GOT3 (cell line): ENCODE measurements at regions not wholly inside any gene's neighbourhood (a gene's known extent, or its start where the extent isn't known, plus 50 kb on each side); places are given as distances from the start of the nearest gene placed in this dataset.
"Not testable (repeated sequence)": the region's sequence is repeated elsewhere in the genome, so short reads cannot be mapped to it uniquely, and the experiment has no call there.

ENCODE experiments used
- DNase-seq: peaks from one replicate; lab custom pipeline; 2025; ENCODE audit warnings: mixed read lengths; lab: John Stamatoyannopoulos, UW

DNA sequence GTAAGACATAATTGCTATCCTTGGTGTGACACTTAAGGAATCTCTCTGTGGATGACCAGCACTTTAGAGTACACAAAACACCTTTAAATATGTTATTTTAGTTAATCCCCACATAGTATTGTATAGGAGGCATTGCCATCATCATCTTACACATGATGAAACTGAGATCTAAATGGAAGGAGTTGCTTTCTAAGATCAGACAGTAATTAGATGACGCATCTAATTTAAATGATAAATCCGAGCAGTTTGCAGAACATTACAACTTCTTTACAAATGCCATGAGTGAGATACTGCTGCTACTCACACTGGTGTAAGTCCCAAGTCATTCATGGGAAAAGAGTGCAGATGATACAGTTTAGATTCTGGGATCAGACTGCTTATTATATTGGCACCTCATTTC is 431.9 kb downstream of the MFSD1 start:
- no peak for DNase-seq

DNA sequence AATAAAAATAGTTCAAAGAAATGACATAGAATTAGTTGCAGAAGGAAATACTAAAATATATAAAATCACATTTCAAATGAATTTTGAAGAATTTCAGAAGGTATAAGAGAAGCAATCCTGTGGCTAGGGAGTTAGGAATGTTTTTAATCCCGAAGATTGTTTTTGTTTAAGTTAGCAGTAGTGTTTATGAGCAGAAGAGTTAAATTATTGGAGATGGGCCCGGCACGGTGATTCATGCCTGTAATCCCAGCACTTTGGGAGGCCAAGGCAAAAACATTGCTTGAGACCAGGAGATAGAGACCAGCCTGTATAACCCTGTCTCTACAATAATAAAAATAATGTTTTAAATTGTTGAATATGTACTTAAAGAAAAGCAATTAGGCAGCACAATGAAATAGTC is 432.5 kb downstream of the MFSD1 start:
- DNase-seq, result no peak

DNA sequence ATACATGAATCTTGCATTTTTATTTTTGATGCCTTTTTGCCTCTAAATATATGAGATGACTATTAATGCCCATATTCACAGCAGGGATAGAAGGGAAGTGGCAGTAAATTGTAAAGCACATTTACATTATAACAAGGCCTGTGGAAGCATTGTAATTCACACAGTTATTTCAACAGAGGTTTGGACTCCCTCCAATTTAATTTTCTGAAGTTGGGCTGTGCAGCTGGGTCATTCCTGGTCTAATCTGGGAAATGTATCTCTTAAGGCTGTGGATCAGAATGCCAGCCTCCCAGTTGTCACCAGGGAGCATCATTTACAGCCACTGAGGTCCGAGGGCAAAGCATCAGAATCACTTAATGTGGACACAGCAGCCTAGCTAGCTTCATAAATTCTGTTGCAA is 434.5 kb downstream of the MFSD1 start:
- DNase-seq, result no peak

DNA sequence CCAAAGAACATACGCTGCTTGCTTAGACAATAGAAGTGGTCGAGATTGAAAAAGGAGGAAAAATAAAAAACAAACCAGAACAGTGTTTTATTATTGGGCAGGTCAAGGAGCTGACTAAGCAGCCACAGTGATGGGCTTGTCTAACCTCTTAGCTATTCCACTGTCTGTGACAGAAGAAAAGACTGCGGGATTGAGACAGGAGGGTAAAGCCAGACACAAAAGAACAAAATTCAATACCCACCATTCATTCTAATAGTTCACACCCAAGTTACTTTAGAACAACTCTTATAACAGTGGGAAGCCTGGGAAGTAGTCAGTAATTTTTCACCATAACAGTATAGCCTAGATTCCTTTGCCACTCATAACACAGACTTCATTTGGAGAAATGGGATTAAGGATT is 435.4 kb downstream of the MFSD1 start:
- no peak for DNase-seq

DNA sequence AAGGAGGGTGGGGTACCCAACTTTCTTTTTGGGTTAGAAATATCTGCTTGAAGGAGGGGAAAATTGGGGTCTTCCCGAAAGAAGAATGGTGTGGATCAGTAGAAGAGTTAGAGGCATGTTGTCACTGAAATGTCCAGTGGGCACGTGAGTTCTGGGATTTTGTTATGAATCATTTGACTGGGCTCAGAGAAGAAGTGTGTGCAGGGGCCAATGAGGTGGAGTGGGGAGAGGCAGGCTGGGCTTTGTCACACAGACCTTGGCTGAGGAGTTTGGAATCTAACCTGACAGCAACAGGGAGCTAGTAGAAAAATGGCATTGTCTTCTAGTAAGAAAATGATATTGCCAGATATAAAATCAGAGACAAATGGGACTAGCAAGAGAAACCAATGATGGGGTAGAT is 436.8 kb downstream of the MFSD1 start:
- no peak for DNase-seq

DNA sequence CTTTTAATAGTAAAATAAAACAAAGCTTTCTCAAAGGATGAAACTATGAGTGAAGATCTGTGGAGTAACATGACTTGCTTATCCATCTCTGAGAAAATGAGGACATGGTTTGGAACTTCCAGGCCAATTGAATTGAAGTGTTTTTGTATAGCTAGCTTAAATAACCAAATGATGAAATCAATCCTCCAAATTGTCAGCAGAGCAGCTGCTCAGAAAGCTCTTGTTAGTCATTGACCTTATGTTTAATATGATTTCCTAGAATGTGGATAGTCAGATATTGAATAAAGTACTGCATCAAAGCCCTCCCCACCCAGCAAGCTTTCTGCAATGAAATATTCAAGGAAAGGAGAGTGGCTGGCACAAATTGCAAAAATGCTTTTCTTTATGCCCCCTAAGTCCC is 437.2 kb downstream of the MFSD1 start:
- DNase-seq, result no peak

DNA sequence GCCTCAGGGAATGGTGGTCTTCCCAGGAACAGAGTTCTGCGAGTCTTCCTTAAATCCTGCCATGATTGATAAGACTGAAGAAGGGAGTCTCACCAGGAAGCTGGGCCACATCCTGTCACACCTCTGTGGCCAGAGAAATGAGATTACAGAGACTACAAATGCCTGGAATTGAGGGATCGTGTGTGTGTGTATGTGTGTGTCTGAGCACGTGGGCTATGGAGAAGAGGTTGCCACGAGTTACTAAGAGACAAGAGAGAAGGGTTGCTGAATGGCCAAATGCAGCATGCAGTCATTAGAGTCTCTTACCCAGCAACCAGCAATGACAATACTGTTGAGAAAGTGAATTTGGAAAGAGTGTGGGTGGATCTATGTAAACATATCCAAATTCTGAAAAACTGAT is 443.1 kb downstream of the MFSD1 start:
- no peak for DNase-seq

DNA sequence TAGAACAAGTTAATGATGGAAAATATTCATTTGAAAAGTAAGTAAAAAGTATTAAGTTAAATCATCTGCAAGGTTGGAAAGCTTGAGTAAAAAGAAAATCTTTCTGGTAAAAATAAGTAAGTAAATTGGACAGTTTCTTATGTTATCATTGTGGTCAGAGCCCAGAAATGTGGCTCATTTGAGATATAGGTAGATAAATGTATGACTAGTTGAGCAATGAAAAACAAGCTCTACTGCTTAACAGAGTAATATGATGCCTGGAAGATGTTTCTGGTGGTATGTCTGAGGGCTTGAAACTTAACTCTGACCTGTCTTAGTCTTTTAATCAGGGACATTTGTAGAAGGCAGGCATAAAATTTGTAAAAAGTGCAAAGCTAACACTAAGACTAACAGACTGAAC is 444.0 kb downstream of the MFSD1 start:
- DNase-seq, result no peak

DNA sequence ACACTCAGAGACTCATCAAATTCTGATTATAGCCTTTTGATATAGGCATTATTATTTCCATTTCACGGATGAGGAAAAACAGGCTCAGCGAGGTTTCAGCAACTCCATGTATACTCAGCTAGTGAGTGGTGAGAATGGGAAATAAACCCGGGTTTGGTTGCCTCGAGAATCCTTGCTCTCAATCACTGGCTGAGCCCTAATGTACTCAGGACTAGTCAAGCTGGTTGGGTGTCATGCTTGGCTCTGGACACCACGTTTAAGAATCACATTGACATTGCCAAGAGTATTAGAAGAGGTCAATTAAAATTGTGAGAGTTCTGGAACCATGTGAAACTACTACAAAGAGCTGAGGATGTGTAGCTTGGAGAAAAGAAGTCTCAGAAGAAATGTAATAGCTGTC is 444.5 kb downstream of the MFSD1 start:
- no peak for DNase-seq

DNA sequence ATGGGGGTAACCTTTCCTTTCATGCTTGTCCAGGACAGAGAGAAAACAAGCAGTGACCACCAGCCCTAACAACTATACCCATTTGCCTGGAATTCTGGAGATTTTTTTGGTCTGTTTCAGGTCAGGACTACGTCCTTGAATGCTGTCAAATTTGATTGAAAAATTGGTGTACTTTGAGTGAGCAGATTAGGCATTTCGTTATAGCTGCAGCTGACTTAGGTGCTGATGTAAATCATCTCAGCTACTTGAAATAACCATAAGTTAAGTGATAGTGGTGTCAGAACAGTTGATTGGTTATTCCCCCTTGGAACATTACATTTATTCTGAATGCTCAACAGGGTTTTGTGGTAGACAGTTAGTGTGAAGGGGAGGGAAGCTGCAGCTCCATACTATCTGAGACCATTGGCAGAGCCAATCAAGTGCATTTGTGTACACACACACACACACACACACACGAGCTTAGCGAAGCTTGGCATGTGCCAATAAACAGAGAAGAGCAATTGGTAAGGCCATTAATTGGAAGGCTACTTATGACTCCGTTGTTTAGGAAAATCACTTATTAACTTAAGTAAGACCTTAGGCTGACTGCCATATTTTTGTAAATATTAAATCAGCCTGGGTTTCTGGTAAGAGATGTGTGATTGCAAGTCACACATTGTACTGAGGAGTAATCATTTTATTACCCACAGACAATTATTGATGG is 447.8 kb downstream of the MFSD1 start:
- no peak for DNase-seq

DNA sequence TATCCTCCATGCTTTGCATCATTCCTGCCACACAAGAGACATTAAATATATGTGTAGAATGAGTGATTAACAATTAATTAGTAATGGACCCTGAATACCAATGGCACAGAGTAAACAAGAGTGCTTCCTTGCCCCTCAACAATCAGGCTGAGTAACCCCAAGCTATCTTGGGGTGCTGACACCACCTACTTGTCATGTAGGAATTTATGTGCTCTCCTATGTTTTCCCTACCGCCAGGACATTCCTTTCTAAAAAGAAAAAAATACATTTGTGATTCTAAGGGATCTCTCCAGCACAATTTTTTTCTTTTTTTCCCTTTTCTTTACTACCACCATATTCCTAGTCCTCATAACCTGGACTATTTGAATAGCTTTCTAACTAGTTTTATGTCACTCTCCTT is 449.1 kb downstream of the MFSD1 start:
- no peak for DNase-seq

DNA sequence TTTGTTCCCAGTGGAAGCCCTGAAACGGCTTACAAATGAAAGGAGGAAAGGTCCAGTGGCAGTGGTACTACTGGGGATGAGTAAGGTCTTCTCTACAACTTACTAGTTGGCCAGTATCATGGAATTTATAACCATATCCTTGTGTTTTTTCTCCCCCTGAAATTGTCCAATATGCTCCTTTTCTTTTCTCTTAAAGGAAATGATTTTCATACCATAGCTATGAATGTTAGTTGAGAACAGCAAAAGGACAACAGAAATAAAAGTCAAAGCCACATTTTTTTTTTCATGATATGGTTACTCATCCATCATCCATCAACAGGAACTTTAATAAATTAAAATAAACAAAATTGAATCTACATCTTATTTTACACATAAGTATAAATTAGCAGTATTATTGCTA is 450.4 kb downstream of the MFSD1 start:
- no peak for DNase-seq

DNA sequence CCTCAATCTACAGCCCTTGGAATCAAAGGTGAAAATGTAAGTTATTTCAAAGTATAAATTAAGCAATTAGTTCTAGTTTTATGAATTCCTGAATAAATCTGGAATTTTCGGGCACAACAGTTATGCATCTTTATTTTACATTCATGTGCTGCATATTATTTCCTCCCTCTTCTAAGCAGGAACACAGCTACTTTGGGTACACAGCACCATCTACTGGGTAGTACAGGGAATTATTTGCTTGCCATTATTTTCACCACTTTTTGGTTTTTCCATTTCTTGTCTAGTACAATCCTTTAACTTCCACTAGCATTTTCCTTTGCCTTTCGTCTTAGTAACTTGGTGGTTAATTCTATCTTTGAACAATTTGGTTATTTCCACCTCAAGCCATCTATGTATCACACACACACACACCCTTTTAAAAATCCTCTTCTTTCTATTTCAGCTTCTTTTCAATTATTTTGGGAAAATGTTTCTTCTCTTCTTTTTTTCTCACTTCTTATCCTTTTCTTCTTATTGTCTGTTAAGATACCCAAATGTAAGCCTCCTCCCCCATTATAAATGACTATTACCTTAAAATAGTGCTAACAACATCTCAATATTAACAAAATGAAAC is 451.0 kb downstream of the MFSD1 start:
- no peak for DNase-seq

DNA sequence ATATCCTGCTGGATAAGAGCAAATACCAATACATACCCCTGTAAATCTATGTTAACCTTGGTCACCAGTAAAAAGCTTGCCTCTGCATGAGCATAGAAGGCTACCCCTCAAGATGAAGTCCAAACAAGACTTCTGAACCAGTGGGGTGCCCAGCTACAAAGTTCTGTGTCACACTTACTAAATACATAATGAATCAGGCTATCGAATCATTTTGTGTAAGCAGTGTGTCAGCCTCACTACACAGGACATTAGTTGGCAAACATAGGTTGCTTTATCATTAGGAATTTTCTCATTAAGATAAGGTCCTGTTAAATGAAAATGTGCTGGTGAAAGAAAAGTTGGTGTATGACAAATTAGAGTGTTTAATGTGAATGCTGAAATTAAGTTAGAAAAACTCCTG is 452.0 kb downstream of the MFSD1 start:
- DNase-seq, result no peak

DNA sequence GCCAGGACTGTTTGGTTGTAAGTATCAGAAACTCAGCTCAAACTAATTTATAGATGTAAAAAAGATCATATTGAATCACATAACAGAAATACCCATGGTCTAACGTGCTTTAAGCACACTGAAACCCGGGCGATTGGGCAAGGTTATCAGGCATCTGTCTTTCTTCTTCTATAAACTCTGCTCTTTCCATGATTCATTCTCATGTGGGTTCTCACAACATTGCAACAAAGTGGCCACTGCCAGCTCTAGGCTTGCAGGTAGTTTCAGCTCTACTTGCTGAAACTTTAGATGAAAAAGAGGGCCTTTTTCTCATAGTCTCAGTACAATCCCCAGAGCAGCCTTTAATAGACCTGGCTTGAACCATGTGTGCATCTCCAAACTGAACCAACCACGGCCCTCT is 456.1 kb downstream of the MFSD1 start:
- DNase-seq, result no peak

DNA sequence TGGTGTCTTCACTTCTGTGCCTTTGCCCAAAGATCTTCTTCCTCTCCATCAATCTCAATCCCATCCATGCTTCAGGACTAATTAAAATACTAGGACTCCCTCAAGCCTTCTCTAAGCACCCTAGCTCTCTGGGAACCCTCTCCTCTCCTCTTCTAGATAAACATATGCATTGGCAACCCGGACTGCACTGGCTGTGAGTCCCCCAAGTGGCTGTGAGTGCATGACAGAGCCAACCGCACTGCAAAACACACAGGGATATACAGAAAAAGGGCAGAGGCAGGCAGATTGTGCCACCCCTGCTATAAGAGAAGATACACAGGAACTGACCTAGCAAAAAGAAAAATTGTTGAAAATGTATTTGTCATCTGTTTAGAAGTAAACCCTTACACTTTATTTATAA is 457.1 kb downstream of the MFSD1 start:
- no peak for DNase-seq

DNA sequence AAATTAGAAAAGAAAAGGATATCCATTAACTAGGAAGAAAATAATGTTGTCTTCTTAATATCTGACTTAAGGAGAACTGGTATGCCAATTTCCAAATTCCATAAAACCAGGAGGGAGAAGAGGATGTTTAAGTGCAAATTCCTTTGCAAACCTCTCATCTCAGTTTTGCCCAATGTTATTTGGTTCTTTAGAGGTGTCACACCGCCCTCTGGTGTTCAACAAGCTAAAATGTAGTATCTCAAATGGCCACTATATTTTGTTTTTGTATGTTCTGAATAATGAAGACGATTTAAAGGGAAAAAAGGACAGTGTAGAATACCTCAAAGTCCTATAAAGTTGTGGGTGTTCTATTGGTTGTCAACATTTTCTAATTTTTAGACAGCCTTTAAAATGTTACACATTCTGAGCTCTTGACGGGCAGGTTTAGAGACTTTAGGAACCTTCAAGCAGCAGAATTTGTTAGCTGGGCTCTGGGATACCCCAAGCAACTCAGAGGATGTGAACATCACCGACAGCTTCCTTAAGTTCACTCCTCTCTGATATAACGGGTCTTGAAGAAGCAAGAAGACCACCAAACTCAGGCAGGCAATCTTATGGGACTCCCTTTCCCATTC is 458.3 kb downstream of the MFSD1 start:
- no peak for DNase-seq

DNA sequence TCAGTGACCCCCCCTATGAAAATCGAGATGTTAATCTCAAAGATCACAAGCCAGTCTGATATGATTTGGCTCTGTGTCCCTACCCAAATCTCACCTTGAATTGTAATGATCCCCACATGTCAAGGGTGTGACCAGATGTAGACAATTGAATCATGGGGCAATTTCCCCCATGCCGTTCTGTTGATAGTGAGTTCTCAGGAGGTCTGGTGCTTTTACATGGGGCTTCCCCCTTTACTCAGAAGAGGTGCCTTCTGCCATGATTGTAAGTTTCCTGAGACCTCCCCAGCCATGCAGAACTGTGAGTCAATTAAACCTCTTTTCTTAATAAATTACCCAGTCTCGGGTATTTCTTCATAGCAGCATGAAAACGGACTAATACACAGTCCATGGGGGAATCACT is 459.5 kb downstream of the MFSD1 start:
- not testable (repeated sequence) for DNase-seq

DNA sequence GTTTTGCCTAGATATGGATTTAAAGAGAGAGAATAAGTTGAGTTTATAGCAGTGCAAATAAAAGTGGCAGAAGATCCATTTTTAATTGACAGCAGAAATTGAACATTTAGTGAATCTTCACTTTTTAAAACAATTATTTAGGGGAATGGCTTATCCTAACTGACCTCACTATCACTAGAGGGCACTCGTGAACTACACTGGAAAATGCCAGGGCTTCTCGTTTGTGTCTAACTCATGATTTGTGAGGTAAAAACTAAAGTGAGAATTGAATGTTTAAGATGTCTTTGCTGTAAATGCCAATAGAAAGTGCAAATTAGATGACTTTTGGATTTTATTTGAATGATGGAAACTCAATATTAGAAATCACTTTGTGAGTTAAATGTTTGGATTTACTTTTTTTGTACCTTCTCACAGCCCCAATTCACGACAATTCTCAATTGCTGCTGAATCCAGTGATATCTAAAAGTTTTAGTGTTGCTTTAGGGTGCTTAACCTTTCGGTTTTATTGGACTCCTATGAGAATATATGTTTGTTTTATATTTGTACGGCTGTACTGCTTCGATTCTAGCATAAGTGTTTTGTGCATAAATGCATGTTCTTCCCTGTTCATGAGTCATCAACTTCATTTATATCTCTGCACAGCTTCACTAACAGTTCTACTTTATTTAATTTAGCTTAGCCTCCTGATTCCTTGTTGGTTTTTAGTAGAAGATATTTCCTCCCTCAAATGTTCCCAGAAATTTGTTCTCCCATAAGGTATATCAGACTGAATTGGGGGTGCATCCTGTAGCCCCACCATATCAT is 462.1 kb downstream of the MFSD1 start:
- no peak for DNase-seq

DNA sequence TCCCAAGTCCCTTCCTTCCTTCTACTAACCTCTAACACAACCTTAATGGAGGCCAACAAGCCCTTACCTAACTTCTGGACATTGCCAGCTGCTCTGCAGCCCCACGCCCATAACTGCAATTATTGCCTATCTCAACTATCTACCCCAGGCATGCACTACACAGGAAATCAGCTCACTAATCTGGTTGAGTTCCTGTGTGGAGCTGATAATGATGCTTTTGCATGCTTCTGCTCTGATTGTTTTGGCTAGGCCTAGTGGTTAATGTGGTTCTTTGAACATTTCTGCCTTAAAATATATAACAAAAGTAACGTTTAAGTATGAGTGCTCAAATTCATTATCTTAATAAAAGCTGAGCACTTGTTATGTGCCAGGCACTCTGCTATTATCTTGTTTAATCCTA is 463.9 kb downstream of the MFSD1 start:
- DNase-seq, result no peak

DNA sequence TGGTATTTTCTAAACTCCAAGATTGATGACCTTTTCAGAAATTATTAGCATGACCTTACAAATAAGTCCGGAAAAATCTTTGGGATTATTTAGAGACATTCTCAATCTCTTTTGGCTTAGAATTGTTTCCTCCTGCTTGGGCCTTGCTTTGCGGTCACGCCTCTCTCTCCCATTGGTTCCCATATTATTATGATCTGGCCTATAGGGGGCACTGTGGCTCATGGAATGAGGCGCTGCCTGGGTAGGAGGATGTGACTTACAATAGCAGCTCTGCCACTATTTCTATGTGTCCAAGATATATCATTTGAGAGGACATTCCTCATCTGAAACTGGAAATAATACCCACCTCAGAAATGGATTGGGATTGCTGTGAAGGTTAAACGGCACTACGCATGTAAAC is 464.9 kb downstream of the MFSD1 start:
- DNase-seq, result no peak

DNA sequence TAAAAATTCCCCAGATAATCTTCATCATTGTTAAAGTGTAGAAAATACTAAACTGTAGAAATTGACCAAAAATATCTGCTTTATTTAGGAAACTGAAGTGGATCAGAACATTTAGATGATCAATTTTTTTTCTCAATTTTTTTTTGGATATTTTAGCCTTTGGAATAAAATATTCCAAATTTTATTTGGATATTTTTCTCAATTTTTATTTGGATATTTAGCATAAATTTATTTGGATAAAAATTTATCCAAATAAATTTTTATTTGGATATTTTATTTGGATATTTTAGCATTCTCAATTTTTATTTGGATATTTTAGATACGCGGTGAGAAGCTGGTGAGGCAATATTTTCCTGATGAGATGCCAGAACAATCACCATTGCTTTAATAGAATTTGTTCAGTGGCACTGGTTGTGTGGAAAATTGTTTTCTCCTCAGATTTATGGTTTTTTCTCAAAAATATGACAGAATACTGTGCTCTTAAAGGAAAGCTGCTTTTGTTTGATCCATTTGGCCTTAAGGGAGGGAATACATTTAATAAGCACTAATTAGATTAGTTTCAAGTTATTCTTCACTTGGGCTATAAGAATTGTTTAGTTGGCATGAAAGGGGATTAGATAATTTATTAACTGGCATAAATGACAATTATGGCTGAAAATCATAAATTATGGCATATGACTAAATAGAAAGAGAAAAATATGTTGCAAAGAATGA is 470.1 kb downstream of the MFSD1 start:
- no peak for DNase-seq
